Stromal cell of bone marrow (primary cell): ENCODE measurements at regions not wholly inside any gene's neighbourhood (a gene's known extent, or its start where the extent isn't known, plus 50 kb on each side); places are given as distances from the start of the nearest gene placed in this dataset.
"Not testable (repeated sequence)": the region's sequence is repeated elsewhere in the genome, so short reads cannot be mapped to it uniquely, and the experiment has no call there.

ENCODE experiments used
- DNase-seq: peaks from one replicate; pipeline ENCODE4 v3.0.0-alpha.2; 2012; ENCODE audit warnings: low read depth

DNA sequence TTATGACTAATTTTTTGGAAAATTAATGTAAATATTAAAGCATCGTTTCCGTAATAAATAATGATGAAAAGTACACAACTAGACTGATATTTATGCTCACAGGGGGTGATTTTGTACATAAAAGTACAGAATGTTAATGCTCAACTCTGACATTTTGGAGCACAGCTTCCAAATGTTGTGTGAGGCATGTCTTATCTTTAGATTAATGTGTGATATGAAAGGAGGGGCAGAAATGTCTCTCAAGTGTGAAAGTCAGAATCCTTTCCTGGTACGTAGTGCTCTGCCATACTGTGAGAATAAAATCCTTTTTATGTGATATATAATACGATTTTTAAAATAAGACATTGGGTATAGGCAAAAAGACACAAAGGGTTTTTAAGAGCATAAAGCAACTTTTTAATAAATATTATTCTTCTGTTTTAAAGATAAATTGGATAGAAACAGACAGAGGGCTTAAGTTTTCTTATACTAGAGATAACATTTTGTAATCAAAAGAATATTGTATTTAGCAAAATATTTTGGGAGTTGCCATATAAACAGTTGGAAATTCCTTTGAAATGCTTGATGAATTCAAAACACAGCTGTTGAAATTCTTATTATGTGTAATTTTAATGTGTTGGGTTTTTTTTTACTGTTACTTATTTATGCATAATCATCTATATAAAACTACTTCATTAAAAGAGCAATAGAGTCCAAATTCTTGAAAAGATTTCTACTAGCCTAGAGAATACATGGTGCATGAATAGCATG is 389.7 kb downstream of the RAP2B start:
- no peak for DNase-seq

- no peak for DNase-seq
These were observed 391.0 kb downstream of the RAP2B start for GRCh38 chr3:153552887-153553604.

GRCh38 chr3:153553605-153553945 is 391.5 kb downstream of the RAP2B start:
- no peak for DNase-seq

- no peak for DNase-seq
These were observed 393.9 kb downstream of the RAP2B start for GRCh38 chr3:153555919-153556318.

DNA sequence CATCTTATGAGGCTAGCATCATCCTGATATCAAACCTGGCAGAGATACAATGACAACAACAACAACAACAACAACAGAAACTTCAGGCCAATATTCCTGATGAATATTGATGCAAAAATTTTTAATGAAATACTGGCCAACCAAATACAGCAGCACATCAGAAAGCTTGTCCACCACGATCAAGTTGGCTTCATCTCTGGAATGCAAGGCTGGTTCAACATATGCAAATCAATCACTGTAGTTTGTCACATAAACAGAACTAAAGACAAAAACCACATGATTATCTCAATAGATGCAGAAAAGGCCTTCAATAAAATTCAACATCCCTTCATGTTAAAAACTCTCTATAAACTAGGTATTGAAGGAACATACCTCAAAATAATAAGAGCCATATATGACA is 397.3 kb downstream of the RAP2B start:
- not testable (repeated sequence) for DNase-seq

DNA sequence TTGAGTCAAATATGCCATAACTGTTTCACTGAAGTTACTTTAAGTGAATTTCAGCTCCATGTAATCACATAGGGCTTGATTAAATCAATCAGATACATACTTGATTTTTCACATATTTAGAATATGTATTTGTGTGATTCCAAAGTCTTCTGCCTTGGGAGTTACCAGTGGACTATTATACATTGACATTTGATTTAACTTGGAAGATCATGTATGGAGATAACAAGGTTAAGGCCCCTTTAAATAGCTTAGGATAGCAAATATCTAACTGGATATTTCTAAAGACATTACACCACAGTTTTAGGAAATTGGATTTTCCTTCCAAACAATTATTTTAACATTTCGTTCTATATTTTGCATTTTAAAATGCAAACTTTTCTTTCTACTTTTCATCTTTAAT is 405.0 kb downstream of the RAP2B start:
- DNase-seq, result no peak

DNA sequence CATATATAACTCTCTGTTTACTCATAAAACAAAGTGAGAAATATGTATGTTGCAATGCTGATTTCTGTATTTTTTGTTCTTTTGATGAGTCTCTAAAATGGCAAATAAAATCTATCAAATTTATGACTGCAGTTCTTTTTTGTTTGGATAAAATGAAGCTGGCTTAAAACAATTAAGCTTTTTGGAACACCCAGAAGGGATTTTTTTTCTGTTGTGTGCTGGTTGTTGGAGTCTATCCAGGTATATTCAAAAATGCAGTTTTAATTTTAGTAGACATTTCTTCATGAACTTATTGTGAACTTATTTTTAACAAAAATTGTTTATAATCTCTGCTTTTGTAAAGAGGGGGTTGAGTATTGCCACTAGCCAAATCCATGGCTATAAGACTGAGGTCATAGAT is 405.5 kb downstream of the RAP2B start:
- no peak for DNase-seq

- not testable (repeated sequence) for DNase-seq
These were observed 408.5 kb downstream of the RAP2B start for GRCh38 chr3:153570481-153570880.

GRCh38 chr3:153572165-153572564 is 410.1 kb downstream of the RAP2B start:
- no peak for DNase-seq

DNA sequence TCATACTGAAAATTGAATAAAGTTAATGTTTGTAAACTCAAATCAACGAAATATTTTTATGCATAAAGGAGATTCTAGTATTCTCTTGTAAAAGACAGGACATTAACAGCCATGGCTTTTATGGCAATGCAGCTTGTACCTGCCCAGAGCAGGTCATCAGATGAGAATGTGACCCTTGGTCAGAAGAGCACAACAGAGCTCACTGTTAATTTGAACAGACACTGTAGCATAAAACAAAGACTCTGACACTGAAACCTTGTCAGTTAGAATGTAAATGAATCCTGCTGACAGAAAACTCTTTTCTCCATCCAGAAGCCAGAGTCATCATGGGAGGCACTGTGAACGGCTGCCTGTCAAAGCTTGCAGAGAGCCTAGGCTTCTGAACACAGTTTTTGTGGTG is 410.6 kb downstream of the RAP2B start:
- DNase-seq, result no peak

GRCh38 chr3:153573481-153573880 is 411.5 kb downstream of the RAP2B start:
- no peak for DNase-seq

DNA sequence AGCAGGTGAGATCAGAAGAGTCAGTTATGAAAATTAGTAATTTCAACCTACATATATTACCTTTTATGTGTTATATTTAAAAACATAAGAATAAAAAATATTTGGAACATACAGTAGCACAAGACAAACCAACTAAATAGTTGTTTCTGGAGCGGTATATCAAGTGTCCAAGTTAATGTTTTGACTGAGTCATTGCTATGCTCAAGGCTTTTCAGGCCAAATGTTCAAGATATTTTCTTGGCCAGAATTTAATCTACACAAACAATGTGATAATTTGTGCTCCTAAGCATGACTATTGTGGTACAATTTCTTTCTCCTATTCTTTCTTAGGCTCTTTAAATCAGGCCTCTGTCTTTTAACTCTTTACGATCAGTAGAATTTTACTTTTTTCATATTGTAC is 412.4 kb downstream of the RAP2B start:
- peak; percentile 53 for DNase-seq

DNA sequence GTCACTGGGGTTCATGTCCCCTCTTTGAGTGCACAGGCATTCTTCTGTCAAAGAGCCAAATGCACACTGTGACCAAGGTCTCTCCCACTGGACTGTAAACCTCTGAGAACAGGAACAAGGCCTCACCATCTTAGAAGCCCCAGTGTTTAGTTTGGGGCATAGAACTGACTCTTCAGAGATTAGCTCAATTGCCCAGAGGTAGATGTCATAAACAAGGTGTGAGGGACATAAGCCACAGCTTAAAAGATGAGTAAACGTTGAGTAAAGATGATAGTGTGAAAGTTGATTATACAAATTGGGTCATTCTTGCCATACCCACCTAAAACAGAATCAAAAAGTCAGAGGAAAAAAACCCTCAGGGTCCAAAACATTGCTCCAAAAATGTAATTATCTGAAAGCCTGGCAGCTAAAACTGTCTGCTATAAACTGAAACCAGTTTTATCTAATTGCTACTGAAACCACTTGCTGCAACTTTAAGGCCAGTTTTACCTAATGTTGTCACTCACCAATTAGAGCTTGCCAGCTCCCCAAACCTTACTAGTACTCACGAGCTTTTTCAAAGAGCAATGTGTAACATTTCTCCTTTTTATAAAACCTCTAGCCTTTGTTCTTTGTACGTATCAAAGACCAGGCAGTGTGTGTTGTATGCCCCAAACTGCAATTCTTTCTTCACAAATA is 415.2 kb downstream of the RAP2B start:
- no peak for DNase-seq

- no peak for DNase-seq
These were observed 416.0 kb downstream of the RAP2B start for GRCh38 chr3:153578046-153578445.

DNA sequence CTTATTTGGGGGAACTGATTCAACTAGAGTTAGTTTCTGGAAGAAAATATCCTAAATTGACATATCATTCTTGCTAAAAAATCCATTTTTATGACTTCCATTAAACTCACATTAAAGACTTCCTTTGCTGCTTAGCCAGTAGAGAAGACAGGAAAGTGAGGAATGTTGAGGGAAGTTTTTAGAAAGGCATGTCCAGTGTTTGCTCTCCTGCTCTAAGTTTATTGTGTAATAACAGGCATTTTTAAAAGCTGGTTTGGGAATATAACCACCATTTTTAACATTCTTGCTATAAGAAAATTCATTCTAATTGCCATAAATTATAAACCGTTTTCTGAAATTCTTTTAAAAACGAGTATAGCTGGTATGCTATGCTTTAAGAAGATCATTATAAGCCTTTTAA is 428.0 kb downstream of the RAP2B start:
- no peak for DNase-seq

DNA sequence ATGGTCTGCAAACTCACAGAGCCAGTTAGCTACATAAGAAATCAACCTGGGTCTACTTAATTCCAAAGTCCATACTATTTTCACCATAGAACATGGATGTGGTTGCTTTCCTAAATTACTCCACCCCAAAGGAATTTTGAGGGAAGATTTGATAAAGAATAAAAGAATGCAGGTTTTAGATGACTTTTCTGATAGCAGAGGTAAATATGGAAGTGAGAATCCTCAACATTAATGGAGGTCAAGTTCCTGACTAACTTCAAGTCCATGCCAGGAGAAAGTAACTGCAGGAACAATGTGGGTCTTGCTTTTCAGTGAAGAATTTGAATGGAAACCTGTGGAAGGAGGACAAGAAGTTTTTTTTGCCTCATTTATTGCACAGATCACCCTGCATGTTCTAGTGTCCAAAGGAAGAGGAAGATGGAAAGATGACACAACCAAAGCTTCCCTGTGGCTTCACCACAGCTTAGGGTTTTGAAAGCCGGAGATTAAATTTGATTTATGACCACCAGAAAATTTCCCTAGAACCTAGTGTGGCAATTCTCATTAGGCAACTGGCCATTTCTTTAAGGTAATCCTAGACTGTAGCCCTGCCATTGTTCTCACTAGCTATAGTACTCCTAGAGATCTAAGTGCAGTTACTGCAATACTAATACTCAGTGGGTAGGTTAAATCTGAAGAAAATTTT is 429.7 kb downstream of the RAP2B start:
- no peak for DNase-seq

GRCh38 chr3:153595186-153595815 is 433.3 kb downstream of the RAP2B start:
- DNase-seq, result peak; percentile 41

GRCh38 chr3:153596401-153596800 is 434.4 kb downstream of the RAP2B start:
- no peak for DNase-seq

GRCh38 chr3:153599685-153600084 is 437.7 kb downstream of the RAP2B start:
- DNase-seq, result peak; percentile 93

DNA sequence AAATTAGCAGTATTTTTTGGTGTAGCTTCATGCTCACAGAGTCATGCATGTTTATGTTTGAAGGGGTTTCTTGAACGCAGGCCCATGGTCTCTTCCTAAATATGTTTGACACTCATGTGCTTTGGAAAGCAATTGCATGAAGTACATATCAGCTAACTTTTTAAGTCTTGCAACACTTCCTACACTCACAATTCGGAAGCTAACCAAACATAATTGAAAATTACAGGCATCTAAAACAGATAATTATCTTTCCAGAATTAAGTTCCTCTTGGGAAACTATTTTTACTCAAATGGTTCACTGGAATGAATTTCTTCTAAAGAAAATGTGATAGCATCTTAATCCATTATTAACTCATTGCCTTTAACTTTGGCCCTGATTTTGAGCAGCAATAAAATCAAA is 438.9 kb downstream of the RAP2B start:
- DNase-seq, result no peak

DNA sequence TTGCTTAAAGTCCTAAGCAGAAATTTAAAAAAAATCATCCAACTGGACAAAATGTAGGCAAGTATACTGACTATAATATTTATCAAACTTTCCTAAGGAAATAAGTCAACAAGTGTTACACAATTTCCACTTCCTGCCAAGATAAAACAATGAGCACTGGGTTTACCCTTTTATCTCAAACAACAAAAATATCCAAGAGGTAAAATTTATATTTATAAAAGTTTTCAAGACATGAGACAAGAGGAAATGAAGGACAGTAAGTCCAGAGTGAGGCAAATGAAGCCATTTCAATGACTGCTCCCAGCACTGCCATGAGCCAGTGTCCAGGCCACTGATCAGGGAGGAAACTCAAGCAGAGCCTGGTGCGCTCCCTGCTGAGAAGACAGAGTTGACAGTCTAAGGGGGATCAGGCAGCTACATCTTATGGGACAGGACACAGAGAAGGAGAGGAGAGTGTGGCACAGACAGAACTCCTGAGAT is 439.4 kb downstream of the RAP2B start:
- no peak for DNase-seq

DNA sequence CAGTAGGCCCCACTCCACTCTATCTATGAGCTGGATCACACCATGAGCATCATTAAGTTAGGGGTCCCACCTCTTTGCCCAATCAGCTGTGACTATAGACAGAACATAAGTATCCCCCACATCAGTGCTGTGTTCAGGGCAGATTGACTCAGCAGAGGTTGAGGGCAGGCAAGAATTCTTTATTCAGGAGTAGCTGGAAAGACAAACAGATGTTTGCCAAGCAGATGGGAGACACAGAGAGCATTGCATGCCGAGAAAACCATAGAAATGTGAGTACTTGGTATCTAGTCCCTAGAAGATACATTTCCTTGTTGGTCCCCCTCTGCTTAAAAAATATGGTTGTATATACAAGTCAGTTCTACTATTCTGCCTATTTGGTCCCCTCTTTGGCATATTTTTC is 440.8 kb downstream of the RAP2B start:
- no peak for DNase-seq
